ENCODE measurements at regions not wholly inside any gene's neighbourhood (a gene's known extent, or its start where the extent isn't known, plus 50 kb on each side); places are given as distances from the start of the nearest gene placed in this dataset.

- intact Hi-C loops (cut with micrococcal nuclease) = no loop called here
- no TSS peak for BruUV-seq (replicated peaks)
- no peak overlapping the region for H3K9ac ChIP-seq (ENCODE audit: low read length)
- no peak for TF ChIP-seq YY1 (IDR thresholded peaks at IDR 0.05; ENCODE audit: extremely low read depth, insufficient replicate concordance, low read depth, low read length)
- no peak for TF ChIP-seq POLR2AphosphoS5 (IDR thresholded peaks at IDR 0.05; ENCODE audit: low read depth, low read length)
- TF ChIP-seq ZBTB33 (IDR thresholded peaks at IDR 0.05; ENCODE audit: extremely low read depth, insufficient replicate concordance, low read length) = no peak
- no peak for TF ChIP-seq REST (IDR thresholded peaks at IDR 0.05; ENCODE audit: low read depth)
- H3K27ac ChIP-seq (ENCODE audit: low read depth, low read length) = no peak overlapping the region
- H3K79me2 ChIP-seq (ENCODE audit: insufficient read depth, low read length) = no peaks in the 10 kb centered on the region
- no peak for ATAC-seq
- H3K9me2 ChIP-seq (ENCODE audit: insufficient read depth) = no peaks in the 10 kb centered on the region
- H3K4me2 ChIP-seq (ENCODE audit: low read length) = no peak overlapping the region
- POLR2A ChIA-PET = no interaction called here
- no peak for DNase-seq (ENCODE audit: low read depth, low spot score)
- no peaks in the 10 kb centered on the region for H3K36me3 ChIP-seq (ENCODE audit: control insufficient read depth in 1 of 2, insufficient read depth in 2 of 2, low read length in 2 of 2)
- H3K27me3 ChIP-seq (ENCODE audit: insufficient read depth, low read length) = peaks cover 37% of the 10 kb centered on the region
- no peaks in the 10 kb centered on the region for H4K20me1 ChIP-seq (ENCODE audit: insufficient read depth)
- RAD21 ChIA-PET (ENCODE audit: low non-redundant PET in 1 of 2, low total read pairs in 2 of 2, uncharacterized antibody in 2 of 2, unreplicated experiment in 2 of 2) = no interaction called here
- H3K4me3 ChIP-seq (replicated peaks in 1 of 2; ENCODE audit: low read depth in 1 of 2, low read length in 2 of 2) = no peak overlapping the region
- no peak overlapping the region for H2AFZ ChIP-seq (ENCODE audit: low read depth, low read length, poor library complexity, severe bottlenecking)
- CTCF ChIA-PET = no interaction called here
- 0 out of 4 replicates have a peak, but pooled peaks cover 0 to 4% of the 10 kb centered on the region in 2 experiments for H3K9me3 ChIP-seq (ENCODE audit: control insufficient read depth in 1 of 2, insufficient read depth in 1 of 2, low read depth in 1 of 2, low read length in 2 of 2)
- no peaks in the 10 kb centered on the region for H3K4me1 ChIP-seq (ENCODE audit: control insufficient read depth in 1 of 2, insufficient read depth in 2 of 2, low read length in 2 of 2)
Measured at GRCh38 chr1:30257322-30257721, 466.1 kb downstream of the MATN1 start.

All from HCT116 (cell line).